B cell (primary cell): ENCODE measurements at regions not wholly inside any gene's neighbourhood (a gene's known extent, or its start where the extent isn't known, plus 50 kb on each side); places are given as distances from the start of the nearest gene placed in this dataset.
A peak's percentile ranks its signal among the peaks of the same experiment; 100 is the strongest.

Experiments
- ATAC-seq: fragments of 200-7000 bp; cut with Tn5 transposase; one replicate; pipeline ENCODE4 v1.10.0; 2021; ENCODE audit warnings: low read depth, mild to moderate bottlenecking, moderate number of reproducible peaks, moderate library complexity
- CTCF ChIA-PET: fragments of 350-600 bp; sonication (Branson Sonifier 250); formaldehyde crosslinking; loops from one replicate; lab custom pipeline; 2021; ENCODE audit warnings: antibody characterized with exemption, inconsistent platforms; lab: Charles Lee
- POLR2A ChIA-PET: fragments of 350-600 bp; sonication (Branson Sonifier 250); formaldehyde crosslinking; loops from one replicate; lab custom pipeline; 2021; ENCODE audit warnings: antibody characterized with exemption; lab: Charles Lee
- DNase-seq: peaks from one replicate; pipeline ENCODE4 v3.0.0; 2013
- H2AFZ ChIP-seq: 2 replicates; pipeline ENCODE4 v1.6.1; 2012; ENCODE audit warnings: mild to moderate bottlenecking, low read depth, low read length; ENCODE audit not compliant: insufficient read depth, poor library complexity, severe bottlenecking
- H3K27ac ChIP-seq, 2 donors: 1 replicate in 1 of 2; 2 replicates in 1 of 2; pipeline ENCODE4 v1.5.1; 2012 to 2013; ENCODE audit warnings: low read length in 2 of 2, mild to moderate bottlenecking in 2 of 2, moderate library complexity in 1 of 2
- H3K27me3 ChIP-seq, 4 experiments: fragments of 200-600 bp in 1 of 4; sonication (generic) in 1 of 4; replicated peaks in 1 of 4; 1 replicate in 2 of 4; 2 replicates in 2 of 4; pipeline versions ENCODE4 v1.6.1 to v1.7.0; 2013 to 2016; ENCODE audit warnings: low read length in 3 of 4, mild to moderate bottlenecking in 2 of 4, mixed read lengths in 1 of 4, moderate library complexity in 1 of 4; ENCODE audit not compliant: insufficient read depth in 4 of 4, control insufficient read depth in 3 of 4; ENCODE audit errors: control extremely low read depth in 1 of 4
- H3K36me3 ChIP-seq, 2 experiments: replicated peaks in 1 of 2; 1 replicate in 1 of 2; 2 replicates in 1 of 2; pipeline versions ENCODE4 v1.6.1 to v1.7.1; 2013; ENCODE audit warnings: low read length in 1 of 2; ENCODE audit not compliant: insufficient read depth in 2 of 2, control insufficient read depth in 1 of 2; ENCODE audit errors: control extremely low read depth in 1 of 2, extremely low read depth in 1 of 2
- H3K4me1 ChIP-seq, 2 donors: fragments of 200-600 bp in 1 of 2; sonication (generic) in 1 of 2; 1 replicate in 1 of 2; 2 replicates in 1 of 2; pipeline versions ENCODE4 v1.5.1 to v1.6.1; 2013 to 2017; ENCODE audit warnings: low read length in 2 of 2; ENCODE audit not compliant: control insufficient read depth in 2 of 2, insufficient read depth in 2 of 2
- H3K4me2 ChIP-seq: replicated peaks from 2 replicates; pipeline ENCODE3; 2012; ENCODE audit warnings: mild to moderate bottlenecking, low read depth, low read length; ENCODE audit not compliant: poor library complexity, severe bottlenecking
- H3K4me3 ChIP-seq, 5 experiments: fragments of 200-600 bp in 1 of 5; sonication (generic) in 1 of 5; 1 replicate in 3 of 5; 2 replicates in 2 of 5; pipeline versions ENCODE4 v1.5.1 to v1.7.0; 2011 to 2016; ENCODE audit warnings: low read length in 4 of 5, mild to moderate bottlenecking in 4 of 5, low read depth in 2 of 5, control low read depth in 1 of 5, moderate library complexity in 1 of 5; ENCODE audit not compliant: insufficient read depth in 1 of 5; ENCODE audit errors: control extremely low read depth in 1 of 5, extremely low read depth in 1 of 5
- H3K79me2 ChIP-seq: fragments of 200-600 bp; sonication (generic); one replicate; pipeline ENCODE4 v1.6.0; 2016; ENCODE audit warnings: low read length; ENCODE audit not compliant: control insufficient read depth, insufficient read depth
- H3K9ac ChIP-seq: fragments of 200-600 bp; sonication (generic); 2 replicates; pipeline ENCODE4 v1.6.1; 2017; ENCODE audit warnings: mild to moderate bottlenecking, low read length, moderate library complexity
- H3K9me3 ChIP-seq, 3 donors: one replicate each; pipeline versions ENCODE4 v1.6.1 to v1.7.1; 2013; ENCODE audit warnings: low read length in 2 of 3; ENCODE audit not compliant: control insufficient read depth in 2 of 3, insufficient read depth in 1 of 3; ENCODE audit errors: control extremely low read depth in 1 of 3
- H4K20me1 ChIP-seq: 2 replicates; pipeline ENCODE4 v1.6.0; 2012; ENCODE audit warnings: mild to moderate bottlenecking, low read length; ENCODE audit not compliant: insufficient read depth, control insufficient read depth, poor library complexity, severe bottlenecking
- H3K27ac Mint-ChIP-seq: one replicate; pipeline ENCODE4 v1.8.0; 2021; ENCODE audit warnings: mixed read lengths
- H3K27me3 Mint-ChIP-seq: one replicate; pipeline ENCODE4 v1.8.0; 2021; ENCODE audit warnings: mixed read lengths
- H3K4me1 Mint-ChIP-seq: one replicate; pipeline ENCODE4 v1.8.0; 2021; ENCODE audit warnings: mixed read lengths
- H3K4me3 Mint-ChIP-seq: one replicate; pipeline ENCODE4 v1.8.0; 2021; ENCODE audit warnings: mixed read lengths
- H3K9me3 Mint-ChIP-seq: one replicate; pipeline ENCODE4 v1.8.0; 2022; ENCODE audit warnings: mixed read lengths; ENCODE audit not compliant: insufficient read depth
- CTCF ChIP-seq: fragments of 200-600 bp; IDR thresholded peaks from one replicate; pipeline ENCODE4 v1.8.0; 2022; ENCODE audit warnings: antibody characterized with exemption, mild to moderate bottlenecking
- EZH2 ChIP-seq: IDR thresholded peaks from 2 replicates; pipeline ENCODE4 v1.6.1; 2012; ENCODE audit warnings: borderline replicate concordance, low read depth, mild to moderate bottlenecking, moderate library complexity, low read length; ENCODE audit not compliant: insufficient read depth, poor library complexity, severe bottlenecking
- WGBS: methylation state at CpG from one replicate; pipeline ENCODE4 v1.1.5; 2013; ENCODE audit warnings: missing lambda C conversion rate; ENCODE audit not compliant: insufficient coverage; 5-methylcytosine and 5-hydroxymethylcytosine counted together
- intact Hi-C: fragments of 100-400 bp; cut with micrococcal nuclease; formaldehyde crosslinking; loops from one replicate; pipeline ENCODE4 v1.10.0; 2022

- POLR2A ChIA-PET = no interaction called here
- Histone ChIP-seq H3K9me3 (no peaks in the 10 kb centered on the region), H3K27me3 (no peaks in the 10 kb centered on the region), H3K9ac (no peak overlapping the region), H4K20me1 (no peaks in the 10 kb centered on the region), H3K4me3 (no peak overlapping the region), H3K4me1 (no peaks in the 10 kb centered on the region), H3K79me2 (no peaks in the 10 kb centered on the region), H2AFZ (no peak overlapping the region), H3K36me3 (no peaks in the 10 kb centered on the region), H3K4me2 (no peak overlapping the region), H3K27ac (no peak overlapping the region)
- WGBS = no CpG with 5 or more reads among the region's 1 CpG
- intact Hi-C loops = no loop called here
- Mint-ChIP-seq H3K9me3 (no peaks in the 10 kb centered on the region), H3K4me3 (no peak overlapping the region), H3K27ac (no peak overlapping the region), H3K27me3 (peaks cover 12% of the 10 kb centered on the region), H3K4me1 (no peaks in the 10 kb centered on the region)
- CTCF ChIA-PET = interaction anchor here (1.2 to 1.4 kb wide), 2 partner anchors 8 to 10 kb away, joined by 3 to 5 read pairs; no protein-coding TSS in a partner anchor
- no peak for ATAC-seq
- DNase-seq = no peak
- TF ChIP-seq EZH2 (no peak), CTCF (peak; percentile 24)
Measured at GRCh38 chr20:9903048-9903655, 64.3 kb upstream of the PAK5 start.

GRCh38 chr20:9889270-9889981, 50.5 kb upstream of the PAK5 start:
- no peaks in the 10 kb centered on the region for H3K4me1 ChIP-seq
- Mint-ChIP-seq H3K27ac (no peak overlapping the region), H3K4me3 (peak overlapping the region; percentile 27), H3K27me3 (peaks cover 14% of the 10 kb centered on the region), H3K4me1 (peaks cover 6% of the 10 kb centered on the region), H3K9me3 (peaks cover 3% of the 10 kb centered on the region)
- TF ChIP-seq CTCF (no peak), EZH2 (no peak)
- peaks cover 0 to 6% (median 1%) of the 10 kb centered on the region in 3 donors for H3K9me3 ChIP-seq
- no peaks in the 10 kb centered on the region for H3K36me3 ChIP-seq
- H3K9ac ChIP-seq = no peak overlapping the region
- no peaks in the 10 kb centered on the region for H4K20me1 ChIP-seq
- ChIA-PET CTCF (interaction anchor here (1.0 kb wide), 1 partner anchor 23 kb away, joined by 3 read pairs; no protein-coding TSS in a partner anchor), POLR2A (no interaction called here)
- no peak overlapping the region for H3K27ac ChIP-seq
- no peak overlapping the region for H2AFZ ChIP-seq
- no peak overlapping the region for H3K4me3 ChIP-seq
- no peak for ATAC-seq
- no peaks in the 10 kb centered on the region for H3K27me3 ChIP-seq
- H3K79me2 ChIP-seq = no peaks in the 10 kb centered on the region
- no peak overlapping the region for H3K4me2 ChIP-seq
- peak; percentile 9 for DNase-seq
- intact Hi-C loops = no loop called here
- WGBS = no CpG with 5 or more reads among the region's 6 CpGs
